ENCODE measurements at regions not wholly inside any gene's neighbourhood (a gene's known extent, or its start where the extent isn't known, plus 50 kb on each side); places are given as distances from the start of the nearest gene placed in this dataset.

GRCh38 chr12:58105225-58106119, 164.1 kb downstream of the ATP23 start (continued):
- no peak for TF ChIP-seq BHLHE40 (IDR thresholded peaks at IDR 0.05; ENCODE audit: low read depth, low read length)

GRCh38 chr12:58106195-58106594, 164.8 kb downstream of the ATP23 start:
- Histone ChIP-seq H3K36me3 (ENCODE audit: control insufficient read depth, insufficient read depth, low read length) (no peaks in the 10 kb centered on the region), H2BK5ac (ENCODE audit: low read depth, low read length, poor library complexity, severe bottlenecking) (no peak overlapping the region), H2BK15ac (ENCODE audit: low read depth, low read length) (no peak overlapping the region), H3K9me1 (ENCODE audit: insufficient read depth, low read length) (no peaks in the 10 kb centered on the region), H3K14ac (replicated peaks; ENCODE audit: low read depth, low read length) (no peak overlapping the region), H4K20me1 (ENCODE audit: insufficient read depth, low read length) (no peaks in the 10 kb centered on the region), H3K4me1 (ENCODE audit: control insufficient read depth, insufficient read depth, low read length) (no peaks in the 10 kb centered on the region), H3K27me3 (ENCODE audit: control insufficient read depth, insufficient read depth, low read length) (no peaks in the 10 kb centered on the region), H2BK120ac (ENCODE audit: low read depth, low read length) (no peak overlapping the region), H3K9ac (ENCODE audit: low read depth, low read length) (no peak overlapping the region), H3K4ac (ENCODE audit: low read depth, low read length) (no peak overlapping the region), H3K4me2 (ENCODE audit: low read depth, low read length) (no peak overlapping the region), H2AK9ac (replicated peaks; ENCODE audit: low read depth, low read length, poor library complexity) (no peak overlapping the region), H3K23ac (ENCODE audit: low read depth, low read length) (no peak overlapping the region), H3K27ac (ENCODE audit: insufficient read depth, low read length) (no peak overlapping the region), H4K5ac (ENCODE audit: low read depth, low read length) (no peak overlapping the region), H4K8ac (ENCODE audit: low read depth in 2 of 2, low read length in 2 of 2) (no peak overlapping the region), H2BK20ac (ENCODE audit: low read depth, low read length) (no peak overlapping the region), H2AK5ac (ENCODE audit: low read depth, low read length) (no peak overlapping the region), H3K79me1 (ENCODE audit: low read depth in 1 of 2, low read length in 2 of 2) (no peaks in the 10 kb centered on the region), H4K91ac (ENCODE audit: insufficient read depth, low read depth, low read length) (no peak overlapping the region), H3K9me3 (ENCODE audit: control insufficient read depth, insufficient read depth, low read length) (no peaks in the 10 kb centered on the region), H3K4me3 (ENCODE audit: insufficient read depth, low read depth, low read length) (no peak overlapping the region), H2AFZ (replicated peaks; ENCODE audit: low read length, poor library complexity) (no peak overlapping the region), H3K18ac (ENCODE audit: low read depth, low read length) (no peak overlapping the region), H3K56ac (ENCODE audit: extremely low read depth, insufficient read depth, low read length) (no peak overlapping the region)
- ChIA-PET CTCF (interaction anchor here (0.6 to 0.7 kb wide), 2 partner anchors 11 to 157 kb away, joined by 3 to 4 read pairs; no protein-coding TSS in a partner anchor), POLR2A (ENCODE audit: unreplicated experiment) (no interaction called here)
- no CpG with 5 or more reads among the region's 3 CpGs for WGBS, 2 experiments (ENCODE audit: extremely low coverage in 2 of 2, insufficient read length in 1 of 2)
- dilution Hi-C loops (cut with HindIII; ENCODE audit: low sequenced_read_pairs, unreplicated experiment), result no loop called here
- in situ Hi-C loops (cut with MboI; ENCODE audit: low sequenced_read_pairs), result no loop called here
- intact Hi-C loops (cut with micrococcal nuclease), result no loop called here
- TF ChIP-seq CTCF (conservative IDR thresholded peaks at IDR 0.05; ENCODE audit: low read depth, low read length), result no peak
- TF ChIP-seq ELK1 (IDR thresholded peaks at IDR 0.05; ENCODE audit: borderline replicate concordance, low read depth, low read length), result no peak
- no peak for TF ChIP-seq CHD1 (IDR thresholded peaks at IDR 0.05; ENCODE audit: low read depth, low read length)
- no peak for TF ChIP-seq SMC3 (IDR thresholded peaks at IDR 0.05; ENCODE audit: low read depth, low read length)
- no peak for TF ChIP-seq BHLHE40 (IDR thresholded peaks at IDR 0.05; ENCODE audit: low read depth, low read length)
- no peak for TF ChIP-seq MAZ (IDR thresholded peaks at IDR 0.05; ENCODE audit: borderline replicate concordance, low read depth, low read length)
- TF ChIP-seq RFX5 (IDR thresholded peaks at IDR 0.05; ENCODE audit: low read depth, low read length), result no peak
- TF ChIP-seq RAD21 (IDR thresholded peaks at IDR 0.05; ENCODE audit: low read length), result no peak
- no peak for TF ChIP-seq CEBPB (IDR thresholded peaks at IDR 0.05; ENCODE audit: low read depth, low read length)
- no peak for TF ChIP-seq NFE2L2 (IDR thresholded peaks at IDR 0.05; ENCODE audit: low read depth, low read length)
- TF ChIP-seq POLR2A (IDR thresholded peaks at IDR 0.05; ENCODE audit: low read depth, low read length), result no peak
- no peak for TF ChIP-seq USF2 (IDR thresholded peaks at IDR 0.05; ENCODE audit: low read depth, low read length)
- TF ChIP-seq RCOR1 (IDR thresholded peaks at IDR 0.05; ENCODE audit: insufficient replicate concordance, low read length), result no peak
- ATAC-seq (ENCODE audit: low read depth) (no peak), DNase-seq (no peak)
- BruUV-seq (replicated peaks), result no TSS peak
